GM12892 (cell line): ENCODE measurements at regions not wholly inside any gene's neighbourhood (a gene's known extent, or its start where the extent isn't known, plus 50 kb on each side); places are given as distances from the start of the nearest gene placed in this dataset.

Experiments used
- POLR2A ChIP-seq: IDR thresholded peaks from 2 replicates; pipeline ENCODE4 v1.6.1; 2011; ENCODE audit warnings: low read depth, low read length, control low read depth
- POLR2AphosphoS5 ChIP-seq: IDR thresholded peaks from 2 replicates; pipeline ENCODE4 v1.6.1; 2011; ENCODE audit warnings: low read depth, low read length, control low read depth
- TAF1 ChIP-seq: IDR thresholded peaks from 2 replicates; pipeline ENCODE4 v1.6.1; 2011; ENCODE audit warnings: low read depth, mild to moderate bottlenecking, control low read depth, low read length, borderline replicate concordance

GRCh38 chr14:71328183-71328582 is 420.9 kb downstream of the PCNX1 start:
- TF ChIP-seq POLR2A: no peak
- no peak for TF ChIP-seq POLR2AphosphoS5
- TF ChIP-seq TAF1: no peak
